ENCODE measurements at regions not wholly inside any gene's neighbourhood (a gene's known extent, or its start where the extent isn't known, plus 50 kb on each side); places are given as distances from the start of the nearest gene placed in this dataset.

Small RNA genes lying in the stretch of these regions (small RNA-seq; reads per million reads assigned to genes)
- gene RNU7-62P = 0 reads per million in 2 experiments

All from NCI-H460 (cell line).